DMS114 treated with DMSO at 0.1 percent for 48 hours (cell line): ENCODE measurements at regions not wholly inside any gene's neighbourhood (a gene's known extent, or its start where the extent isn't known, plus 50 kb on each side); places are given as distances from the start of the nearest gene placed in this dataset.

Experiments
- DNase-seq: peaks from one replicate; lab custom pipeline; 2025; ENCODE audit not compliant: unreplicated experiment; lab: John Stamatoyannopoulos, UW

DNA sequence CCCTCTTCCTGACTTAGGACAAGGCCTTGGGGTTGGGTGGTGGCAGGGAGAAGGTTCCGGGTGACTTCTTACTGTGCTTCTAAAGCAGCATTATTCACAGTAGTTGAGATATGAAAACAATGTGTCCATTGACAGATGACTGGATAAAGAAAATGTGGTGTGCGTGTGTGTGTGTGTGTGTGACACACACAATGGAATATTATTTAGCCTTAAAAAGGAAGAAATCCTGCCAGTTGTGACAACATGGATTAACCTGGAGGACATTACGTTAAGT lies 128.1 kb upstream of the RASGRP1 start:
- DNase-seq = no peak

DNA sequence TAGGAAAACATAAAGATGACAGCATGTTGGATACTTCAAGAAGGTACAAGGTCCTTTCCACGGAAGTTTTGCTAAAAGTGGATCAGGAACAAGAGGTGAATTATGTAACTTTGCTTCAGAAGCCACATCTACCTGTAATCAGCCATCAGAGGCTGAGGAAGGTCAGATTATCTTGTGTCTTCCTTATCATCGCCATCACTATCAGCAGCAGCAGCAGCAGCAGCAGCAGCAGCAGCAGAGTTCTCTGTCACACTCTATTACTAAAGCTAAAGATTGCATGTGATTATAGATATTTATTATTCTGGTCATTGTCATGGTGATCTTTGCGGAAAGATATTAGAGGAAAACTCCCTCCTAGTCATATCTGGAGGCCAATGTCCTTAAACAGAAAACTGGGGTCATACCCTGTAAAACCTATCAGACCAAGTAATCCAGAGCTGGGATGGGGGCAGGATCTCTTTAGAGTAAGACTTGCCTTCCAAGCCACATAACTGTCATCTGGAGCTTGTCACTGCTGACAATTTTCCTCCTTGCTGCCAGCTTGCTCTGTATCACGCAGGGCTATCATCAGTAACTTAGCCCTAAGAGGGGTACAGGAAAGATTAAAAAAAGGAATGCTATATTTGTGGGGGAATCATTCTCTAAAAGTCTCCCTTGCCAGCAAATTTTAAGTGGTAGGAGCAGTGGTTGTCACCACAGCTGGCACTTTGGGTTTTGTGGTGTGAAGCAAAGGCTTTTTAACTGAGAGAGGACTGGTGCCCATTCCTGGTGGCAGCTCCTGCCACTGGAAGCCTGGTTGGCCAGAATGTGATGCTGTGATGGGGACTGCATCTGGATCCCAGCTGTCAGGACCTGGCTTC lies 130.9 kb upstream of the RASGRP1 start:
- no peak for DNase-seq

DNA sequence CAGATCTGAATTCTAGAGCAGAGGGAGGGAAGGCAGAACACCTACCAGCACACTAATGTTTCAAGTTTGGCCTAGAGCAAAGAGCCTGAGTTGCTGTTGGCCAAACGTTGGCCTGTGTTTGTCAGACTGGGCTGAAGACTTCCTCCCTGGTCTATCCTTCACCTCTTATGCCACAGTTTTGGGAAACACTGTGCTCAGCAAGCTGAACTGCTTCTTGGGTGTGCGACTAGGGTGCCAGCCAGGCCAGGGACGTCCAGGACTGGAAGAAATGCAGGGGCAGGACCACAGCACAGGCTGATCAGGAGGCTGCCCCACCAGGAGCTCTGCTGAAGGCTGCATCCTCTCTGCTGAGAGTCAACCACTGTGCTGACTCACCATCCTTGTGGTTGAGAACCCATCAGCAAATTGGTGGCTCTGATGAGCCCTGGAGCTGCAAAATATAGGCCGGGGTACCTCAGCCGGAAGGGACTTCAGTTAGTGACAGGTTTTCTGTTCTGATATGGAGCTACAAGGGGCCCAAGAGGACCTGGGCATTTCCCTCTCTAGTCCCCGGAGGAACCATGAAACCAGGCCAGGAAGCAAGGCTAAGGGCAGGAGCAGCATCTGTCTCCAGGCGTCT lies 131.6 kb upstream of the RASGRP1 start:
- no peak for DNase-seq

DNA sequence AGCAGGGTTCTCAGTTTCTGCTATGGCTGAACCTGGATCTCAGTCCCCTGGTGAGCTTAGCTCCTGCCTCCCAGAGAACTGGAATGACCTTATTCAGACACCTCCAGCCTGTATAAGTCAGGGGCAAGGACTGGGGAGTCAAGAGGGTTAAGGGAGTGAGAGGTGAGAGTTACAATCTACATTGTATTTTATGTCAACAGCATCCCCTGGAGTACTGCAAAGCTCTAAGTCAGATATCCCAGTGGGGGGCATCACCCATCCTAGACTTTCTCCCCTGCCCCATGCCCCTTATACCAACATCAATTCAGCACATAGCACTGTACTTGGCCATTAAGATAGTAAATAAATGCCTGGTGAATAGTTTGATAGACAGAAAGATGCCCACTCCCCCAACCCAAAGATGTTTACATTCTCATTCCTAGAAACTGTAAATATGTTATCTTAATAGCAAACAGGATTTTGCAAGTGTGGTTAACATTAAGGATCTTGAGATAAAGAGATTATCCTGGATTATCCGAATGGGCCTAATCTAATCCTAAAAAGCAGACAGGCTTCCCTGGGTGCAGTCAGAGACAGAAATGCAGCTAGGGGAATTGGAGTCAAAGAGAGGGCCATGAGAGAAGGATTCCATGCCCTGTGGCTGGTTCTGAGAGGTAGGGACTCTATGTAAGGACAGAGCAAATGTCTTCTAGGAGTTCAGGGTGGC lies 132.3 kb upstream of the RASGRP1 start:
- no peak for DNase-seq

DNA sequence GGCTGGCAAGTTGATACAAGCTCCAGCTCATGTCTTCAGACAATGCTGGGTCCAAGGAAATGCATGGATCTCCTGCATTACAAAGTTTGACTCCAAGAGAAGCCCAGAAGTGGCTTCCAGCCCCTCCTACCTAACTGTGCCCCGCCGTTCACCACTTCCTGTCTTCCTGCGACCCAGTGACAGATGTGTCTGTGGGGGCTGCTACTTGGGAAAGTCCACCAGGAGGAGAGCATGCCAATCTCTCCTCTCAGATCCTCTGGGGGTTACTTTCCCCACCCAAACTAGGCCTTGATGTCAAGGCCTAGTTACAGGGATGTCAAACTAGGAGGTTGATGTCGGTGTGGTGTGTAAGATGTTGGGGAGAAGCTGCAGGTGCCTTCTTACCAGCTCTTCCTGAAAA lies 133.6 kb upstream of the RASGRP1 start:
- no peak for DNase-seq

DNA sequence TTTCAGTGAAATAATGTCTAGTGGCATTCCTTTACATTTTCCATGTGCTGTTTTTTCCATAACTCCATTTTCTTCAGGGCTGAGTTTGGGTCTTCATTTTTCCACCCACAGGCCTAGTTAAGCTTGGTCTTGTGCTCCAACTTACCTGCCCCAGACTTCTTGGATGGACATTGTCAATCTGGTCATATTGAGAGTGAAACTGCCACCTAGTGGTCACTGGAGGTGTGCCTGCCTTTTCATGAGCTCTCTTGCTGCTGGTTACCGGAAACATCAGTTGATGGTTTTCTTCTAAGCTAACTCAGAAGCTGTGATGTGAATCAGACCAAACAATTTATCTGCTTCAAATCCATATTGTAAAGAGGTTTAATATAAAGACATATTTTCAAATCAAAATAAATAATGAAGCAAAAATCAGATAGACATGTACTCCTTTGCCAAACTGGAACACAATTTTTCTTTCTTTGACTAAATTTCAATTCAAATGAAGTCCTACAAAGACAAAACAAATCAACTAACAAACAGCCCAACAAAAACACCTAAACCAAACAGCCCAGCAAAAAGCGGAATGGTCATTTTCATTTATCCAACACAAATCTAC lies 135.1 kb upstream of the RASGRP1 start:
- peak; percentile 41 for DNase-seq

DNA sequence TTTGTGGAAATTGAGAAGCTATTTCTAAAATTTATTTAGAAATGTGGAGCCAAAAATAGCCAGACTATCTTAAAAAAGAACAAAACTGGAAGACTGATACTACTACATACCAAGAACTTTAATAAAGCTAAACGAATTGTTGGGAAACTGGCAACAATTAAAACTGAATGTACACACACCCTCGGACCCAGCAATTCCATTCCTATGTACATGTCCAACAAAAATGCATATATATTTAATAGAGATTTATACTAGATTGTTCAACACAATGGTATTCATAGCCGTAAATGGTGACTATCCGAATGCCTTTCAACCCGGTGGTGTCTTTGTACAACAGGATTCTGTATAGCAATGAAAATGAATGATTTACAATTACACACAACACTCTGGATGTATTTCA lies 136.5 kb upstream of the RASGRP1 start:
- DNase-seq = no peak

DNA sequence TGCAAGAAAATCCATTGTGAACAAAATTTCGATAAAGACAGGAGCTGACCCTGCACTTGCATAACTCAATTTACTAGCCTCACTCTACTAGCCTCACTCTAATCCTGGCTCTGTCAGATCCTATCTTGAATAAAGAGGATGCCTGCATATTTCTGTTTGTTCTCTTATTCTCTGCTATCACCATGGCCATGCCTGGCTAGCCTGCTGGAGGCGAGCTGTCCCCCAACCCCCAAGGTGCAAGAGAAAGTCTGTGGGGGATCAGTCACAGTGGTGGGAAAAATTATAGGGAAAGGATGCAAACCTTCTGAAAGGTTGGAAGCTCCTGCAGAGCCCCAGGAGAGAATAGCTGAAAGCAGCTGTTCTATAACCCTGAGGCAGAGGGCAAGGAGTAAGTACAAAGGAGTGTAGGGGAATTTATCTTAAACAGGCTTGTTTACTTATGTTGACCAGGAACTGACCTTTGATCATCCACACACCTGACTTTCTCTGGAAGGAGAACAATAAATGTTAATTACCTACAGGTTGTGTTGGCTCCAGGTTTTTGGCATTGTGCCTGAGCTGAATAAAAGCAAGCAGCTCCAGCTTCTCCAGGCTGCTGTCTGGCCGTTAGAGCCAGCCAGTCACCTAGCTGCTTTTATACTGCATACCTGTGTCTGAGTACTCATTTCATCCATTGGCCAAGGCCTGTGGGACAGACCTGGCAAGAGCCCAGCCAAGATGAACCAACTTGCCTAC lies 137.7 kb upstream of the RASGRP1 start:
- DNase-seq = no peak

DNA sequence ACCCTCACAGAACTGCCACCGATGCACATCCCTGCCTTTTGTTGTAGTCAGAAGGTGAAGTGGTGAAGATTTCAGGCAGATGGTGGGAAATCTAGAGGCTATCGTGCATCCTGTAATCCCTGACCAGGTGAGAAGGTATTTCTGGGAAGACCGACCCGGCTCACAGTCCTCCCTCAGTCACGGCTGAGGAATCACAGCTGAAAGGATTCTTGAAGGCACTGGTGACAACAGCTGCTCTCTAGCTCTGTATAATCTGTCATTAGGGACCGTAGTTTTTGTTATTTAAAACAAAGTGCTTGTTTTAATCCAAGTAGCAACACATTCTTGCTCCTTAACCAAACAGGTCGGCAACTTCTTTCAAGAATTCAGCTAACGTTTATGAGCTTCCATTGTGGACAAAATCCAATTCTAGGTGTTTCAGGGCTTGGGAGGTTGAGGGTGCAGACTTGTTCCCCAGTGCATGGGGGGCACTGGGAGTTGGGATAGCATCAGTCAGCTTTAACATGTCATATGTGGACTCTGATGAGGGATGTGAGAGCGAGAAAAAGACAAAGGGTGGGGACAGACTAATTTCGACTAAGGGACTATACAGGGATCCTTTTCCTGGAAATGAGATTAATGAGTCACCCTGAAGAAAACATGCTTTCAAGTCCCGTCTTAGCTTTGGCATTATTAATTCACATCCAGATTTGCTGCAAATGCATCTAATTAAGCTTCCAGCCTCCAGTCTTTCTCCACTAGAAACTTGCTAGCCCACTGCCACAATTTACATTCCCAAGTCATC lies 141.0 kb upstream of the RASGRP1 start:
- no peak for DNase-seq

DNA sequence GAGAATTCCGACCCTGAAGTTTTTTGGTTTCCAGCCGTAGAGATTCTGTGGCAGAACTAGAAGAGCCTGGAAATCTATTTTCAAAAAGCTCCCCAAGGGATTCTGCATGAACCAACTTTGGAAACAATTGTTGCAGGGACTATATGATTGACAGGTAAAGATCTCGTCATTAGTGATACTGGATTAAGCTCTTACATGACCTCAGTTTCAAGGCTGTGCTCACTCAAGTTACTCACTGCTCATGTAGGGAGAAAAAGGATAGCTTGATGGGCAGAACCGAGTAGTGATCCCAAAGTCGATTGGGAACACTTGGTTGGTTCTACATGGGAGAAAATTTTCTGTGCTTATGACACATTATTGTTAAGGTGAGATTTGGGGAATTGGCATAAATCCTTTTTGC lies 142.3 kb upstream of the RASGRP1 start:
- DNase-seq = no peak

DNA sequence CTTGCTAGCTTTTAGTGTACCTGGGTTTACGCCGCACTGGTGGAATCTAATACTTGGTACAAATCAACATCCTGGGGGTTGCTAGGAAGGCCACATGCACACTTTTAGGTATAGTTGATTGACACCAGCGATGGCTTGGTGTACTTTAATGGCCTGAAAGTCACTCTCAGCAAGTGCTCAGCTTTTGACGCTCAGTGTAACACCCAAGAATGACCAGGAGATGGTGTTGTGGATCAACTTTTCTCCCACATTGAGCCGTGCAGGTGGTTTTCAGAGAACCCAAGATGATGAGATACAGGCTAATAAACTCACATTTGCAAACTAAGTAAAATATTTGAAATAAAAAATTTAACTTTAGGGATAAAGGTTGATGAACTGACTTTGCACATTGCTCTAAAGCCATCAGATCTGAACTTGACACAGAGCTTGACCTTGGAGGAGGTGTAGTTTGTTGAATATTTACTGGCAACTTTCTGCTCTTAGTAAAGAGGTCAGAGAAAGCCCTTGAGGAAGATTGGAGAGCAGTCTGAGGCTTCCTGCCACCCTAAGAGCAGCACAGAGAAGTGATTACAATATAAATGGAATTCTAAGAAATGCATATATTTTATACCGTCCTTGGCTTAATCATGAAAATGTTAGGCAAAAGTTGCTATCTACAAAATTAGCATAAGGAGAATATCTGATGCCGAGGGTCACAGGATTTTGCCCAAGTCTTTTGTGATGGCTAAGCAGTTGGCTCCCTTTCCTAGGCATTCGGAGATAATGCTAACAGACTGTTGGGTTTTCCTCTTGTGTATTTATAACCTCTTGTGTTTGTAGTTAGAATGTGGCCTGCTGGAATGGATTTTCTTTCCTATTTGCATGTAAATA lies 143.4 kb upstream of the RASGRP1 start:
- peak; percentile 36 for DNase-seq

DNA sequence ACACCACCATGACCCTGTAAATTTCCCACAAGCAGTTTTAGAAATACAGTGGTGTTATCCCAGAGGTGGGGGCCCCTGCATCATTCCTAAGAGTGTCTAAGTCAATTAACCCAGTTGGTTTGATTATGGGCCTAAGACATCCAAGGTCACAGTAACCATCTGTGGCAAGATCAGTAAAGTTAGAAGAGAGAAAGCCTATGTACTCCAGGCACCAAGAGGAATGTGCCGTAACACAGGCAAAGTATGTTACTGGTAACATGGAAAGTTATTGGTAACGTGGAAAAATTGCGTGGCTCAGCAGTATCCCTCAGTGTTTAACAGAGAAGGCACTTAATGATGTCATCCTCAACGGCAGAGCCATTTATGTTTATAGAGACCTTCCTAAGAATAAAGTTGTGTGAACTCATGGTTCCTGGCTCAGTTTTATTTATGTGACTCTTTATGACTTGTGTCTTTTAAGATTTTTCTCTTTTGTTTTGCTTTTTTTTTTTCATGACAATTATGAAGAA lies 144.1 kb upstream of the RASGRP1 start:
- no peak for DNase-seq

DNA sequence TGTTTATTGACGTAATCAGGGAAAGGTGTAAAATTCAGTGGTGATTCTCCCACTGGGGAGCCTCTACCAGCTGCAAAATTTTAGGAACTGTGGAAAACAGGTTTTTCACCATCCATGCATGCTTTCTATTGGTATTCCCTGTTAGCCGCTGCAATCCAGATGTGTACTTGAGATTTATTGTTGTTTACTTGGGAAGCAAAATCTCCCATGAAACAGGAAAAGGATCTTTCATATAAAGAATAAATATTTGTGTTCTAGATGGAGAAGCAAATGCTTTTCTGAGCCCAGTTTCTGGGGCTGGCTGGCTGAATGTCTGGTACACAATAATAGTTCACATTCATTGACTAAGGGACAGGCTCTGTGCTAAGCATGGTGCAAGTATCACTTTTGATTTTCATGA lies 144.6 kb upstream of the RASGRP1 start:
- DNase-seq = no peak

DNA sequence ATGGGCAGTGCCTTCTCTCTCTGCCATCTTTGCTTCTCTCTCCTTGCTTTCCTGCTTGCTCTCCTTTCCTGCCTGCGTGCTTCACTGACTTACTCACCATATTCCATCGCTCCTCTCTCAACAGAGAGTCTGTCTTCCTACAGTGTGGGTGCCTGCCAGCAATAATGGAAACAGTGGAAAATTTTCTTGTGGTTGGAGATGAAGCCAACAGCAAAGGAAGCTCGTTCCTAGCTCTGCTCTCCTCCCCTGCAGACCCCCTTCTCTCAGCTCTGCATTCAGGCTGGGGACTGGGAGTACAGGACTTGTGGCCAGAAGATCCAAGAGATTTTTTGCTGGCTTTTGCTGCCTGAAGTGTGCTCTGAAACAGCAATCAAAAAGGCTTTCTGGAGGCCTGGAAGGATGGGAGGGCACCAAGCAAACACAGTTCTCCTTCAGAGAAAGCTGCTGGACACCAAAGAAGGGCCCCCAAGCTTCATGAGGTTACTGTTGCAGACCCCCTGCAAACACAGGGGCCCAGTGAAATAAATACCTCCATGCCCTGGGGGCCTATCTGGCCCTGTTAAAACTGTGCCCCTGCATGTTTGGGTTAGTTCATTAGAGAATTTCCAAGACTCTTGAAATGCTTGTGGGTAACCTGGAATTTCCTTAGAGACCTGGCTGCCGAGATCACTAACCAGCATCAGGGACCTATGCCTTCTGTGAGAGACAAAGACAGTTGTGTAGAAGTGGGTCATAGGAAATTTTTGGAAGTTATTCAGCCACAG lies 149.9 kb upstream of the RASGRP1 start:
- DNase-seq = no peak

DNA sequence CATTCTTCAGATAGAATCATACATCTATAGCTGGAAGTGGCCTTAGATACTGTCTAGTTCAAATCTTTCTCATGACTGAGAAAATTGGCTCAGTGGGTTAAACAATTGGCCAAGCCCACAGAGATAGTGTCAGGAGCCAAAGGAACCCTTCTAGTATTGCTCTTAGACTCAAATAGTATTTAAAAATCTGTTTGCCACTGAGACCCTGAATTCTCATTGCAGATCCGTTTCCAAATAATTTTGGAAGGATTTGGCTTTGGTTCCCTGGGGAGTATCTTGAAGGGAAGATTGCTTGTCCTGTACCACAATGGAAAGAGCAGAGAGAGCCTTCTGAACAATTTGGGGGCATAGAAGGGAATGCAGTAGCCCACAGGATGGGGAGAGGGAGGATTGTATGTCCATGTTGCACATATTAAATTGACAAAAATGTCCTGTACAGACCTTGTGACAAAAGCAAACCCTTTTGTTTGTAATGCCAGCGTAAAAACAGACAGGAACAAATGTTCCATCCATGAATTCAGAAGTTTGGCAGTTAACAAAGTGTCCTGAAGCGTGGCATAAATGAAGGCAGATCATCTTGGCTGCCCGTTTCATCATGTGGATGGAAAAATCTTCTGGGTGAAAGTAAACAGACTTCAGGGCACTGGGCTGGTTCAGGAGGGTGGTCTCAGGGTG lies 156.4 kb upstream of the RASGRP1 start:
- no peak for DNase-seq

DNA sequence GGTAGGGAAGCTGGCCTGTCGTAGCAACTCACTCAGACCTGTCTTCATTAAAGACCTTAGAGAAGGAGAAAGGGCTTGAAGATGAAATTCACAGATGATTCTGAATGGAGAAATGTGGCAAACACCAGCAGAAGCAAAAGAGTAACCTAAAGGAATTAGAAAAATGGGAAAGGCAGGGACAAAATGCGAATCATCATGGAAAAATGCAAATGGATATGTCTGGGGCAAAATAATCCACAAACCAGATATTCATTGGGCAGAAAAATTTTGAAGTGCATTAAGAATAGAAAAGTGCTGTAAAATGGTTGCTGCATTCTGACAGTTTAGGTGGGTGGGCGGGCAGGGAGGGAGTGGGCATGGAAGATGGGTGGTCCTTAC lies 156.9 kb upstream of the RASGRP1 start:
- no peak for DNase-seq

DNA sequence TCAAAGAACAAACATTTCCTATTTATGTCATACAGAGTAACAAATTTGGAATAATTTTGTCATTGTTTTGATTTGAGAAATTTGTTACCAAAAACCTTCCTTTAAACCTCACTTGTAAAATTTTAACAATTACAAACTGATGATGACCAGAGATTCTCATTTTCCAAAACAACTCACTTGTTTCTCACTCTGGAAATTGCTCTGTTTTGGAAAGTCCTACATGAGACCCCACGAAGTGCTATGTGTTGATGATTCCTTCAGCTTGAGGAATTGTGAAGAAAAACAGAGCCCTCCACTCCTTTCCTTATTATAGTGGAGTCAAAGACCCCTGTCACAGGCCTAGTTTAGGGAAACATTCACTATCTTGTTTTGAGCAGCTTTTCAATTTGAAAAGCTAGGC lies 157.6 kb upstream of the RASGRP1 start:
- no peak for DNase-seq

DNA sequence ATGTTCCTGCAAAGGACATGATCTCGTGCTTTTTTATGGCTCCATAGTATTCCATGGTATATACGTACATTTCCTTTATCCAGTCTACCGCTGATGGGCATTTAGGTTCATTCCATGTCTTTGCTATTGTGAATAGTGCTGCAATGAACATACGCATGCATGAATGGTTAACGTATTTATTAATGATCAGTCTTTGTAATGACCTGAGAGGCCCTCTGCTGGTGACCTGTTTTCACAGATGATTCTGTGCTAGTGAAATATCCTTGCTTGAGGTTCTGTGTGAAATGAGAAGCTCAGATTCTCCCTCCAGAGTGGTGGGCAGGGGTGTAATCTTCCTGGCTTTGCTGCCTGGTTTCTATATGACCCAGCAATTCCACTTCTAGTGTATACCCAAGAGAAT lies 160.2 kb upstream of the RASGRP1 start:
- no peak for DNase-seq
